ENCODE measurements at regions not wholly inside any gene's neighbourhood (a gene's known extent, or its start where the extent isn't known, plus 50 kb on each side); places are given as distances from the start of the nearest gene placed in this dataset.
"Not testable (repeated sequence)": the region's sequence is repeated elsewhere in the genome, so short reads cannot be mapped to it uniquely, and the experiment has no call there.

GRCh38 chrX:129346574-129346973 is 176.7 kb downstream of the SMARCA1 start:
- no peaks in the 10 kb centered on the region for H3K36me3 ChIP-seq (ENCODE audit: control insufficient read depth, insufficient read depth, low read length)
- no peak overlapping the region for H3K9ac ChIP-seq
- no peak overlapping the region for H3K27ac ChIP-seq
- H3K4me2 ChIP-seq (ENCODE audit: low read length) = no peak overlapping the region
- no peaks in the 10 kb centered on the region for H3K27me3 ChIP-seq (ENCODE audit: control insufficient read depth, insufficient read depth, low read length)
- H3K9me3 ChIP-seq (ENCODE audit: control insufficient read depth, low read length) = no peaks in the 10 kb centered on the region
- TF ChIP-seq CTCF (IDR thresholded peaks at IDR 0.05) = no peak
- H2AFZ ChIP-seq = no peak overlapping the region
- no peaks in the 10 kb centered on the region for H3K79me2 ChIP-seq
- H3K4me1 ChIP-seq = no peaks in the 10 kb centered on the region
- no peak overlapping the region for H3K4me3 ChIP-seq (ENCODE audit: low read depth, low read length)

- not testable (repeated sequence) for H3K4me1 ChIP-seq; H3K79me2 ChIP-seq; H3K27me3 ChIP-seq (ENCODE audit: control insufficient read depth, insufficient read depth, low read length); H2AFZ ChIP-seq; H3K36me3 ChIP-seq (ENCODE audit: control insufficient read depth, insufficient read depth, low read length); H3K4me2 ChIP-seq (ENCODE audit: low read length); H3K9me3 ChIP-seq (ENCODE audit: control insufficient read depth, low read length); H3K4me3 ChIP-seq (ENCODE audit: low read depth, low read length); H3K9ac ChIP-seq; H3K27ac ChIP-seq
Measured at GRCh38 chrX:129337264-129337663, 186.0 kb downstream of the SMARCA1 start.

GRCh38 chrX:129323115-129323514 is 200.2 kb downstream of the SMARCA1 start:
- Histone ChIP-seq H3K36me3 (ENCODE audit: control insufficient read depth, insufficient read depth, low read length) (no peaks in the 10 kb centered on the region), H3K9ac (no peak overlapping the region), H3K4me2 (ENCODE audit: low read length) (no peak overlapping the region), H3K4me1 (no peaks in the 10 kb centered on the region), H3K9me3 (ENCODE audit: control insufficient read depth, low read length) (no peaks in the 10 kb centered on the region), H2AFZ (no peak overlapping the region), H3K79me2 (no peaks in the 10 kb centered on the region), H3K27me3 (ENCODE audit: control insufficient read depth, insufficient read depth, low read length) (no peaks in the 10 kb centered on the region), H3K27ac (no peak overlapping the region), H3K4me3 (ENCODE audit: low read depth, low read length) (no peak overlapping the region)
- no peak for TF ChIP-seq CTCF (IDR thresholded peaks at IDR 0.05)

- Histone ChIP-seq H3K79me2 (no peaks in the 10 kb centered on the region), H3K4me1 (no peaks in the 10 kb centered on the region), H3K4me2 (ENCODE audit: low read length) (no peak overlapping the region), H3K9me3 (ENCODE audit: control insufficient read depth, low read length) (no peaks in the 10 kb centered on the region), H3K4me3 (ENCODE audit: low read depth, low read length) (no peak overlapping the region), H3K36me3 (ENCODE audit: control insufficient read depth, insufficient read depth, low read length) (no peaks in the 10 kb centered on the region), H2AFZ (no peak overlapping the region), H3K9ac (no peak overlapping the region), H3K27me3 (ENCODE audit: control insufficient read depth, insufficient read depth, low read length) (no peaks in the 10 kb centered on the region), H3K27ac (no peak overlapping the region)
- TF ChIP-seq CTCF (IDR thresholded peaks at IDR 0.05) = no peak
Measured at GRCh38 chrX:129318375-129318774, 204.9 kb downstream of the SMARCA1 start.

GRCh38 chrX:129316461-129316860 is 206.8 kb downstream of the SMARCA1 start:
- H3K36me3 ChIP-seq (ENCODE audit: control insufficient read depth, insufficient read depth, low read length) = no peaks in the 10 kb centered on the region
- no peaks in the 10 kb centered on the region for H3K79me2 ChIP-seq
- H3K4me3 ChIP-seq (ENCODE audit: low read depth, low read length) = no peak overlapping the region
- H3K9me3 ChIP-seq (ENCODE audit: control insufficient read depth, low read length) = no peaks in the 10 kb centered on the region
- no peak overlapping the region for H3K9ac ChIP-seq
- no peak overlapping the region for H2AFZ ChIP-seq
- no peak for TF ChIP-seq CTCF (IDR thresholded peaks at IDR 0.05)
- H3K27me3 ChIP-seq (ENCODE audit: control insufficient read depth, insufficient read depth, low read length) = no peaks in the 10 kb centered on the region
- no peak overlapping the region for H3K4me2 ChIP-seq (ENCODE audit: low read length)
- H3K4me1 ChIP-seq = no peaks in the 10 kb centered on the region
- no peak overlapping the region for H3K27ac ChIP-seq

Data from parathyroid adenoma (tissue), 2 donors.